ENCODE measurements at regions not wholly inside any gene's neighbourhood (a gene's known extent, or its start where the extent isn't known, plus 50 kb on each side); places are given as distances from the start of the nearest gene placed in this dataset.

DNA sequence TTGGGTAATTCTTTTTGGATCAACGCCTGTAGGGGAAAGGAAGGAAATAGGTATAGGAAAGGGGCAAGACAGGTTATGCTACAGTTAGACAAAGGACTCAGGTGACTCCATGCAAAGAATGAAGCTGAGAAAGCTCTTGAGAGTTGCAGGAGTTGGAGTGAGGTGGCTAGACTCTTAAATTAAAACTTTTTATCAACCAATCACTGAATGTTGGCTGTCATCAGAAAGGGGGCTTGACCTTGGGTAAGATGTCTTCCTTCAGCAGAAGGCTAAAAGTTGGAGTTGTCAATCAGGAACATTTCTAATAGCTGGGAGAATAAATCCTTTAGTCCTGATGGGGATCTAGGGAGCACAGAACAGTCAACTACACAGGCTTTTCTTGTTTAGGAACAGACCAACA, 595.4 kb downstream of the SLC16A7 start:
- DNase-seq (no peak), ATAC-seq (ENCODE audit: poor library complexity) (no peak)
- CTCF ChIA-PET = no interaction called here
- intact Hi-C loops (cut with DNase I, micrococcal nuclease) = no loop called here
- Histone ChIP-seq H3K36me3 (ENCODE audit: insufficient read depth, low read length) (no peaks in the 10 kb centered on the region), H3K27ac (ENCODE audit: low read depth in 1 of 2, low read length in 2 of 2) (no peak overlapping the region), H3K4me1 (ENCODE audit: insufficient read depth, low read length) (no peaks in the 10 kb centered on the region), H3K27me3 (ENCODE audit: control insufficient read depth in 1 of 2, insufficient read depth in 2 of 2, low read length in 2 of 2) (no peaks in the 10 kb centered on the region), H3K9me3 (ENCODE audit: control insufficient read depth in 1 of 2, insufficient read depth in 1 of 2, low read length in 2 of 2) (peaks cover 0 to under 1% of the 10 kb centered on the region in 2 experiments), H3K4me3 (ENCODE audit: low read length) (no peak overlapping the region)
- Mint-ChIP-seq H3K9me3 (peaks cover 2% of the 10 kb centered on the region), H3K4me3 (no peak overlapping the region), H3K27me3 (no peaks in the 10 kb centered on the region), H3K4me1 (ENCODE audit: low read depth) (no peaks in the 10 kb centered on the region), H3K36me3 (ENCODE audit: low read depth) (no peaks in the 10 kb centered on the region), H3K27ac (no peak overlapping the region)
- POLR2A ChIA-PET = no interaction called here
- TF ChIP-seq, protein P1, sequence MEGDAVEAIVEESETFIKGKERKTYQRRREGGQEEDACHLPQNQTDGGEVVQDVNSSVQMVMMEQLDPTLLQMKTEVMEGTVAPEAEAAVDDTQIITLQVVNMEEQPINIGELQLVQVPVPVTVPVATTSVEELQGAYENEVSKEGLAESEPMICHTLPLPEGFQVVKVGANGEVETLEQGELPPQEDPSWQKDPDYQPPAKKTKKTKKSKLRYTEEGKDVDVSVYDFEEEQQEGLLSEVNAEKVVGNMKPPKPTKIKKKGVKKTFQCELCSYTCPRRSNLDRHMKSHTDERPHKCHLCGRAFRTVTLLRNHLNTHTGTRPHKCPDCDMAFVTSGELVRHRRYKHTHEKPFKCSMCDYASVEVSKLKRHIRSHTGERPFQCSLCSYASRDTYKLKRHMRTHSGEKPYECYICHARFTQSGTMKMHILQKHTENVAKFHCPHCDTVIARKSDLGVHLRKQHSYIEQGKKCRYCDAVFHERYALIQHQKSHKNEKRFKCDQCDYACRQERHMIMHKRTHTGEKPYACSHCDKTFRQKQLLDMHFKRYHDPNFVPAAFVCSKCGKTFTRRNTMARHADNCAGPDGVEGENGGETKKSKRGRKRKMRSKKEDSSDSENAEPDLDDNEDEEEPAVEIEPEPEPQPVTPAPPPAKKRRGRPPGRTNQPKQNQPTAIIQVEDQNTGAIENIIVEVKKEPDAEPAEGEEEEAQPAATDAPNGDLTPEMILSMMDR (IDR thresholded peaks at IDR 0.05) = no peak

DNA sequence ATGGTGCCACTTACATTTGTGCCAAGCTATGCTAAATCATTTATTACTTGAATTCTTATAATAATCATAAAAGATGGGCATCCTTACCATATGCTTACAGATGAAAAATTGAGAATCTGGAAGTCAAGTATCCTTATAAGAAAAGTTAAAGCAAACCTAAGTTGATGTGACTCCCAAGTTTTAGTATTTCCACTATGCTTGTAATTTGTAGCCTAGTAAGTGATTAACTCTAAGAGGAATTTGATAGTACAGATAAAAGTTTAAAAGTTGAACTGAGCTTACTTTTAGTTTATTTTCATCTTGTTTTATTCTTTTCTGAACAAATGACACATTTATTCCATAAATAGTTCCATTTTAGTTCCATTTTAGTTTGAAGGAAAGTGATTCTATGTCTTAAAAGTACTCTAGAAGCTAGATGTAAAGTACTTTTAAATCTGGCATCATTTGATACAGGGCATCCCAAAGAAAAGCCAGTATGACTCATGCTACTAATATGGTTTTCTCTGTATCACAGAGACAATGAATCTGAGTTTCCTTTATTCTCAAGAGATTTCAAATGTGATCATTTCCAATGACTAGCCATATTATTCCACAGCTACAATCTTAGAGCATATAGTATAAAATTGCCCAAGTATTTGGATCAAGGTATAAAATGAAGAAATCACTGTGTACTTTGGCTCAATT, 596.0 kb downstream of the SLC16A7 start:
- Mint-ChIP-seq H3K4me1 (ENCODE audit: low read depth) (no peaks in the 10 kb centered on the region), H3K27me3 (no peaks in the 10 kb centered on the region), H3K9me3 (peaks cover 2% of the 10 kb centered on the region), H3K27ac (no peak overlapping the region), H3K36me3 (ENCODE audit: low read depth) (no peaks in the 10 kb centered on the region), H3K4me3 (no peak overlapping the region)
- POLR2A ChIA-PET = no interaction called here
- H3K27ac ChIP-seq (ENCODE audit: low read depth in 1 of 2, low read length in 2 of 2) = no peak overlapping the region
- H3K27me3 ChIP-seq (ENCODE audit: control insufficient read depth in 1 of 2, insufficient read depth in 2 of 2, low read length in 2 of 2) = no peaks in the 10 kb centered on the region
- no peak overlapping the region for H3K4me3 ChIP-seq (ENCODE audit: low read length)
- H3K36me3 ChIP-seq (ENCODE audit: insufficient read depth, low read length) = no peaks in the 10 kb centered on the region
- CTCF ChIA-PET = no interaction called here
- intact Hi-C loops (cut with DNase I, micrococcal nuclease) = no loop called here
- TF ChIP-seq, protein P1 (IDR thresholded peaks at IDR 0.05) = no peak
- H3K4me1 ChIP-seq (ENCODE audit: insufficient read depth, low read length) = no peaks in the 10 kb centered on the region
- peaks cover 0 to 3% of the 10 kb centered on the region in 2 experiments for H3K9me3 ChIP-seq (ENCODE audit: control insufficient read depth in 1 of 2, insufficient read depth in 1 of 2, low read length in 2 of 2)
- DNase-seq (no peak), ATAC-seq (ENCODE audit: poor library complexity) (no peak)

DNA sequence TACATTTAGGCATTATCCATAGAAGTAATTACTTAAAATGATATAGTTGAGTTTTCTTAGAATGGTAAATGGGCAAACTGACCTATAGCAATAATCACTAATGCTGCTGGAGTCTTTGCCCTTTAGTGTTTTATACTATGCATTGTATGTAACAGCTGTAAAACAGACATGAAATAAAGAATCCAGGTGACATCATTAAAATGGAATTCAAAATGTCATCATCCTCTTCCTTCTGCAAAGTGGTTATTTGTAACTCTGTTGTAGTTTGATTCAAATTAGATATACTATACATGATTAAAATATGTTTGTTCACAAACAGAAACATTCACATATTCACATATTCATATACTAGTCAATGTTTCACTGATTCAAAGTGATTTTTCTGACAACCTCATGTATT, 598.8 kb downstream of the SLC16A7 start:
- no peak overlapping the region for H3K4me3 ChIP-seq (ENCODE audit: low read length)
- TF ChIP-seq, protein P1 (IDR thresholded peaks at IDR 0.05) = no peak
- H3K9me3 ChIP-seq (ENCODE audit: control insufficient read depth in 1 of 2, insufficient read depth in 1 of 2, low read length in 2 of 2) = peaks cover 0 to 3% of the 10 kb centered on the region in 2 experiments
- ATAC-seq (ENCODE audit: poor library complexity) (no peak), DNase-seq (no peak)
- no peaks in the 10 kb centered on the region for H3K27me3 ChIP-seq (ENCODE audit: control insufficient read depth in 1 of 2, insufficient read depth in 2 of 2, low read length in 2 of 2)
- intact Hi-C loops (cut with DNase I, micrococcal nuclease) = no loop called here
- H3K27ac Mint-ChIP-seq = no peak overlapping the region
- no peak overlapping the region for H3K27ac ChIP-seq (ENCODE audit: low read depth in 1 of 2, low read length in 2 of 2)
- no peaks in the 10 kb centered on the region for H3K36me3 Mint-ChIP-seq (ENCODE audit: low read depth)
- H3K27me3 Mint-ChIP-seq = no peaks in the 10 kb centered on the region
- H3K4me1 ChIP-seq (ENCODE audit: insufficient read depth, low read length) = no peaks in the 10 kb centered on the region
- ChIA-PET CTCF (no interaction called here), POLR2A (no interaction called here)
- H3K36me3 ChIP-seq (ENCODE audit: insufficient read depth, low read length) = no peaks in the 10 kb centered on the region
- H3K4me3 Mint-ChIP-seq = no peak overlapping the region
- no peaks in the 10 kb centered on the region for H3K4me1 Mint-ChIP-seq (ENCODE audit: low read depth)
- no peaks in the 10 kb centered on the region for H3K9me3 Mint-ChIP-seq
